ENCODE measurements at regions not wholly inside any gene's neighbourhood (a gene's known extent, or its start where the extent isn't known, plus 50 kb on each side); places are given as distances from the start of the nearest gene placed in this dataset.

- DNase-seq (ENCODE audit: extremely low read depth, low read depth): no peak
These were observed 357.6 kb downstream of the SLC4A3 start for GRCh38 chr2:219985017-219985416.

GRCh38 chr2:219987830-219988229 lies 360.4 kb downstream of the SLC4A3 start:
- peak; percentile 73 for DNase-seq (ENCODE audit: extremely low read depth, low read depth)

- no peak for DNase-seq (ENCODE audit: extremely low read depth, low read depth)
These were observed 362.3 kb downstream of the SLC4A3 start for GRCh38 chr2:219989744-219990143.

GRCh38 chr2:219991116-219991515 lies 363.7 kb downstream of the SLC4A3 start:
- DNase-seq (ENCODE audit: extremely low read depth, low read depth): no peak

- no peak for DNase-seq (ENCODE audit: extremely low read depth, low read depth)
These were observed 368.0 kb downstream of the SLC4A3 start for GRCh38 chr2:219995399-219995798.

GRCh38 chr2:219995991-219996765 lies 368.7 kb downstream of the SLC4A3 start:
- no peak for DNase-seq (ENCODE audit: extremely low read depth, low read depth)

- peak; percentile 32 for DNase-seq (ENCODE audit: extremely low read depth, low read depth)
These were observed 370.0 kb downstream of the SLC4A3 start for GRCh38 chr2:219997341-219997851.

- no peak for DNase-seq (ENCODE audit: extremely low read depth, low read depth)
These were observed 370.7 kb downstream of the SLC4A3 start for GRCh38 chr2:219998107-219998506.

GRCh38 chr2:219998714-219999227 lies 371.3 kb downstream of the SLC4A3 start:
- no peak for DNase-seq (ENCODE audit: extremely low read depth, low read depth)

GRCh38 chr2:220000080-220000479 lies 372.6 kb downstream of the SLC4A3 start:
- no peak for DNase-seq (ENCODE audit: extremely low read depth, low read depth)

- no peak for DNase-seq (ENCODE audit: extremely low read depth, low read depth)
These were observed 373.2 kb downstream of the SLC4A3 start for GRCh38 chr2:220000586-220000985.

- no peak for DNase-seq (ENCODE audit: extremely low read depth, low read depth)
These were observed 374.3 kb downstream of the SLC4A3 start for GRCh38 chr2:220001751-220002150.

GRCh38 chr2:220002251-220002650 lies 374.8 kb downstream of the SLC4A3 start:
- no peak for DNase-seq (ENCODE audit: extremely low read depth, low read depth)

GRCh38 chr2:220002699-220003098 lies 375.3 kb downstream of the SLC4A3 start:
- DNase-seq (ENCODE audit: extremely low read depth, low read depth): no peak

- DNase-seq (ENCODE audit: extremely low read depth, low read depth): no peak
These were observed 377.9 kb downstream of the SLC4A3 start for GRCh38 chr2:220005362-220005761.

GRCh38 chr2:220006152-220006621 lies 378.8 kb downstream of the SLC4A3 start:
- no peak for DNase-seq (ENCODE audit: extremely low read depth, low read depth)

GRCh38 chr2:220011859-220012258 lies 384.4 kb downstream of the SLC4A3 start:
- no peak for DNase-seq (ENCODE audit: extremely low read depth, low read depth)

- no peak for DNase-seq (ENCODE audit: extremely low read depth, low read depth)
These were observed 387.5 kb downstream of the SLC4A3 start for GRCh38 chr2:220014961-220015360.

- DNase-seq (ENCODE audit: extremely low read depth, low read depth): no peak
These were observed 388.1 kb downstream of the SLC4A3 start for GRCh38 chr2:220015576-220015975.

- DNase-seq (ENCODE audit: extremely low read depth, low read depth): no peak
These were observed 397.8 kb downstream of the SLC4A3 start for GRCh38 chr2:220025207-220025606.

GRCh38 chr2:220029013-220029412 lies 401.6 kb downstream of the SLC4A3 start:
- no peak for DNase-seq (ENCODE audit: extremely low read depth, low read depth)

GRCh38 chr2:220033546-220033945 lies 406.1 kb downstream of the SLC4A3 start:
- DNase-seq (ENCODE audit: extremely low read depth, low read depth): no peak
